Ureter (tissue), 1 donor: ENCODE measurements at regions not wholly inside any gene's neighbourhood (a gene's known extent, or its start where the extent isn't known, plus 50 kb on each side); places are given as distances from the start of the nearest gene placed in this dataset.
A peak's percentile ranks its signal among the peaks of the same experiment; 100 is the strongest.
"Not testable (repeated sequence)": the region's sequence is repeated elsewhere in the genome, so short reads cannot be mapped to it uniquely, and the experiment has no call there.

Experiments used
- DNase-seq: peaks from one replicate; pipeline ENCODE4 v3.0.0-alpha.2; 2020; ENCODE audit warnings: low spot score
- donor health status: DM: yes; HTN: yes; CAD: no.

DNA sequence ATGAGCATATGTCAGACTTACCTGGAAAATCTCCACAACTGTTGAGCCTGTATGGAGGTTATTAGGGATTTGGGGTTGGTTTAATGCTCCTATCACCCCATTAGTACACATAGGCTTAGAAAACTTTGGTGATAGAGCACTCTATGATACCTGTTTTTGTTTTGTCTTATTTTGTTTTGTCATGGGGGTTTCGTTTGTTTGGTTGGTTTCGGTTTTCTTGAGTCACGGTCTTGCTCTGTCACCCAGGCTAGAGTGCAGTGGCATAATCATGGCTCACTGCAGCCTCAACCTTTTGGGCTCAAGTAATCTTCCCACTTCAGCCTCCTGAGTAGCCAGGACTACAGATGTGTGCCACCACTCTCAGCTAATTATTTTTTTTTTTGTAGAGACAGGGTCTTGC lies 70.0 kb downstream of the MZT1 start:
- DNase-seq, result no peak

GRCh38 chr13:72656357-72656756 lies 71.1 kb downstream of the MZT1 start:
- DNase-seq, result no peak

GRCh38 chr13:72653506-72653905 lies 73.9 kb downstream of the MZT1 start:
- DNase-seq, result no peak

DNA sequence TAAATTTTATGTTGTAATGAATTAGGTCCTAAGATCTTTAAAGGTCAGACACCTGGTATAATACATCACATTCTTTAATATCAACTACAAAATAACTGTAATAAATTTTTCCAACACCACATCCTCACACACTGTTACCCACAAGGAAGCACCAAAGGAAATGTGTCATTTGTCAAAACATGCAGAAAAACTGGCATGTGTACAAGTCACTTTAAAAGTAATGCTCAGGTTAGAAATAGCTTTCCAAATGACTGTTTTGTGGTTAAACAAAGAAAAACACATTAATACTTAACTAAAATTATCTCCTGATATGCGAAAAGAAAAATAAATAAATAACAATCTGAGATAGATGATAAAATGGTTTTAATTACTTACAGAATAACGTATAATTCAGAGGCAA lies 74.7 kb downstream of the MZT1 start:
- DNase-seq, result no peak

DNA sequence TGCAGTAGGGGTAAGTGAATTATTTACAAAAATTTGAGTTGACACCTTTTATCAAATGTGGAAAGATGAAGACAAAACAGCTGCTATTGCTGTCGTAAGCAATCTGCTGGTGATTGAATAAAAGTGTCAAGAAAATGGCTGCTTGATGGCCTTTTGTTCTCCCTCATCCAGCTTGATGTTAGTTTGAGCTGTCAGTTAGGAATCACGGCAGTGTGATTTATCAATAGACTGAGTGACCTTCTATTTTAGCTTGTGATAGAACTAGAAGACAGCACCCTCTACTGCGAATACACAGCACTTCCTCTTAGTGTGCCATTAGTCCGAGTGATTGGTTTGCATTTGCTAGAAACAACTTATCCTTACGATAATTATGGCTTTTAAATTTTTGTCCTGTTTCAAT lies 76.3 kb downstream of the MZT1 start:
- DNase-seq, result no peak

GRCh38 chr13:72650051-72650700 lies 77.3 kb downstream of the MZT1 start:
- DNase-seq, result no peak

DNA sequence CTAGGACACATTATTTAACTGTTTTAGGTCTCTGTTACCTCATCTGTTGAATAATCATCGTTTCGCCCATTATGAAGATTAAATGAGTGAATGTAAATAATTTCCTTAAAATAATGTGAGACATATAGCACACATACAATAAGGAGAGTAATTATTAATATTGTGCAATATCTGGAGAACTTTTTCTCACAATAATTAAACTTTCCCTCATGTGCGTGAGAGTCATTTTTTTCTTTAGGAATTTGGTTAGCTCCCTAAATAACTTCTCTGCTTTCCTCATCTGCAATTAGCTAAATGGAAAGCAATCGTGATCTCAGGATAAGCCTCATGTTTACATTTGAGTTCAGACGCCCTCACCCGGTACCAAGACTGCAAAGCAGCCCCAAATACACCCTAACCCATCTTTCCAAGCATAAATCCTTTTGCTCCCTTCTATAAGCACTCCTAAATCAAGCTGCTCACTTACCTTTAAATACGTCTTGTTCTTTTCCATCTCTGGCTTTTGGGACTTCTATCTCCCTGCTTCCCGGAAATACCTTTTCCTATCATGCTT lies 78.8 kb downstream of the MZT1 start:
- DNase-seq, result no peak

GRCh38 chr13:72647422-72647821 lies 80.0 kb downstream of the MZT1 start:
- DNase-seq, result no peak

DNA sequence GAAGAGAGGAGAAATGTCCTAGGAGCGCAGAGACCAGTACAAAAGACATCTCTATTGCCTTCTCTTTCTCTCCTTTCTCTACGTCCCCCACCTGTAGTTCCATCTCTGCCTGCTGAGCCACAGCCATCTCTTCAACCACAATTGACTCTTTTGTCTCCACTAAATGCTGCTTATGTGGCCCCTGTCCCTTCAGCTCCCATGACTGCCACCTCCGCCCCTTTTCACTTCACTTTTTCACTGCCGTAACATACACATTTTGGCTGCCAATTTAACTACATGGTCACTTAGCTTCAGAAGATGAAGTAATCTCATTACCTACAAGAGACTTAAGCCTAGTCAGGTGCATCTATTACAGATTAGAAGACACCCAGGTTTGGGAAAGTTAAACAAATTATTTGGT lies 81.9 kb downstream of the MZT1 start:
- DNase-seq, result no peak

DNA sequence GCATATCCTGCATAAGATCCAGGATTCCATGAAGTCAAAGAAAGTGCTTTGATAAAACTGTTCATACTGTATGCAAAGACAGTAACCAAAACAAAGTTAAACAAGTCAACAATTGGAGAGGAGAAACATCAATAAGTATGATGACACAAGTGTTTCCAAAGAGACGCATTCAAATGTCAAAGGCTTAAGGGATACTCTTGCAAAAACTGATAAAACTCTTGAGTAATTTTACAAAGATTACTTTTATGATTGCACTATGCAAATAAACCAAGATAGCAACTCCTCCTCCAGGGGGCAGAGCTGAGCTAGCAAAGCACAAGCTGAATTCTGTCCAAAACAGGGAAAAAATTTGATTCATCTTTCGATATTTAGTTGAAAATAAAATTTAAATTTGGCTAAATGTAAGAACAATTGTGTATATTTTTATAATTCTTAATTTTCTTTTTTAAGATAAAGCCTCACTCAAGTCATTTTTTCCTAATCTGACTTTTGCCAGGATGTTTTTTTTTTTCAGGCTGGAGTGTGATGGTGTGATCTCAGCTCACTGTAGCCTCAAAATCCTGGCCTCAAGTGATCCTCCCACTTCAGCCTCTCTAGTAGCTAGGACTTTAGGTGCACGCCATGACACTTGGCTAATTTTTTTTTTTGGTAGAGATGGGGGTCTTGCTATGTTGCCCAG lies 84.0 kb downstream of the MZT1 start:
- DNase-seq, result peak; percentile 56

DNA sequence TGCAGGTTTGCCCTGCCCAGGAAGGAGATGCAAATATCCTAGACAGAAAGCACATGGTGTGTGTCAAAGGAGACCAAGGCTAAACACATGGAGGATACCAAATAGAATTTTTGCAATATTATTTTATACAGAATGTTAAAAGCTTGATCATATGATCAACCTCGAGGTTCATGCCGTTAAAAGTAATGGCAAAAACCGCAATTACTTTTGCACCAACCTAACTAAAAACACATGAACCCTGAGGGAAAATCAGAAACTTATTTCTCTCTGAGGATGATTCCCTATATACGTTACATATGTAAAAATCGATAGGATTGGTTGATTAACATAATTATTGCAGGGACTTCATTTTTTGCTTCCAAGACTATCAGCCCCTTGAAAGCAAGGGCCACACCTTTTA lies 88.1 kb downstream of the MZT1 start:
- no peak for DNase-seq

- DNase-seq, result no peak
Measured at GRCh38 chr13:72638059-72638815, 89.2 kb downstream of the MZT1 start.

GRCh38 chr13:72637561-72637960 lies 89.9 kb downstream of the MZT1 start:
- no peak for DNase-seq

DNA sequence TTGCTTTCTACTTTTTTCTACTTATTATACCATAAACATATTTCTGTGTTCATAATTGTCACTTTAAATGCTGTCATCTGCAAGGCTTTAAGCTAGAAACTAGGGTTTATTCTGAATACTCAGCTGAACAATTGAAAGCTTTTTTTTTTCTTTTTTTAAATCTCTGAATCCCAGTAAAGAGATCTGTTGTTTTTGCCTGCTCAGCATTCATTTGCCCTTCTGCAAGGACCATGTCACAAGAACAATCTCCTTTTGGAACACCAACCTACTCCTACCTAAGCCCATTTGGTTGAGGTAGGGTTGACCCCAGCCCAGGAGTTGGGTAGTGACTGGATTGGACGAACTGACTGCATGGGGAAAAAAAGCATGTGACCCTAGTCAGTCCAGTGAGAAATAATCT lies 92.6 kb downstream of the MZT1 start:
- DNase-seq, result no peak

DNA sequence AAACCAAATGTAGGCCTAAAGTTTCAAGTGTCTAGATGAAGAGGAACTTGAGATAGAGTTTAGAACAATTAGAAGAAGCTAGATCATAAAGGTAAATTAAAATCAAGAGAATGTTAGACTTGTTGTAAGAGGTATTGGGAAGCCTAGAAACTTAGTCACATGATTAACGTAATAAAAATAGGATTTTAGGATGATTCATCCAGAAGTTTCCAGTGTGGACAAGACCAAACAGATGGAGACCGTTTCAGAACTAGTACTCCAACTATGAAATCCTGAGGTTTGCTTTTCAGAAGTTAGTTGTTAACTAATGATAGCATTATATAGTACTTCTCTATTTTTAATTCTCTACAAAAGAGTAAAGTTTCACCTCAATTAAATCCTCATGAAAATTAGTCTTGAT lies 104.9 kb downstream of the MZT1 start:
- no peak for DNase-seq

DNA sequence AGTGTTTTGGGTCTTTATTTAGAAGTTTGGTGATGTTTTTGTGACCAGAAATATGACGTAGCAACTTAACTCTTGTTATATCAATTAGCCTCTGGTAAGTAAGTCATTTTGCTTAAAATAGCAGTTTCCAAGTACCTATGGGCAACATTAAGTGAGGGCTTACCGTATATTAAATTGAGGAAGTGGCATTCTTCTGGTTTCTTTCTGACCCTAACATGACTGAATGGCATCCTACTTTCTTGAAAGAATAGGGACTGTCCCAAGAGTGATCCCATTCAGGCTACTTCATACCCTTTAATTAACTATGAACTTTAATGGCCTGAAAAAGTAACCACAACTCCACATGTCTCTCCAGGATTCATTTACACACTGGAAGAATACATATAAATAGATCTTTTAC lies 106.6 kb downstream of the MZT1 start:
- no peak for DNase-seq

- no peak for DNase-seq
Measured at GRCh38 chr13:72617951-72618350, 109.5 kb downstream of the MZT1 start.

GRCh38 chr13:72617186-72617585 lies 110.2 kb downstream of the MZT1 start:
- no peak for DNase-seq

- DNase-seq, result not testable (repeated sequence)
Measured at GRCh38 chr13:72610251-72610891, 117.1 kb downstream of the MZT1 start.

- DNase-seq, result no peak
Measured at GRCh38 chr13:72599178-72599743, 128.2 kb downstream of the MZT1 start.

DNA sequence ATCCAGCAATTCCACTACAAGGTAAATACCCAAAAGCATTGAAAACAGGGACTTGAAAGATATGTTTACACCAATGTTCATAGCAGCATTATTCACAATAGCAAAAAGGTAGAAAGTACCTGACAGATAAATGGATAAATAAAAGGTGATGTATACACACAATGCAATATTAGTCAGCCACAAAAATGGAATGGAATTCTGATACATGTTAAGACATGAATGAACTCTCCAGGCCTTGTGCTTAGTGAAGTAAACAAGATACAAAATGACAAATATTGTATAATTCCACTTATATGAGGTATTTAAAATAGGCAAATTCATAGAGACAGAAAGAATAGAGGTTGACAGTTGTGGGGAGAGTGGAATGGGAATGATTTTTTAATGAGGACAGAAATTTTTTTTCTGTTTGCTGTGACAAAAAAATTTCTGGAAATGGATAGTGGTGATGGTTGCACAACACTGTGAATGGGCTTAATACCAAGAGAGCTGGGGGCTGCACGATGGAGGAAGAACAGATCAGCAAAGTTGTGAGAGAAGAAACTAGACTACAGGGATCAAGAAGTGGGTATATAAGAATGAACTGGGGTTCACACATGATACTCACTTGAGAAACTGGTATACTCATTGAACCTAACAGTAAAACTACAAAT lies 137.2 kb downstream of the MZT1 start:
- no peak for DNase-seq
